ENCODE measurements at regions not wholly inside any gene's neighbourhood (a gene's known extent, or its start where the extent isn't known, plus 50 kb on each side); places are given as distances from the start of the nearest gene placed in this dataset.
"Not testable (repeated sequence)": the region's sequence is repeated elsewhere in the genome, so short reads cannot be mapped to it uniquely, and the experiment has no call there.

GRCh38 chr10:7042419-7043054, 368.3 kb downstream of the SFMBT2 start:
- TF ChIP-seq BHLHE40 (IDR thresholded peaks at IDR 0.05; ENCODE audit: borderline replicate concordance) (no peak), LEF1 (IDR thresholded peaks at IDR 0.05; ENCODE audit: borderline replicate concordance) (no peak)
- no peak for DNase-seq (ENCODE audit: extremely low spot score)
- ChIA-PET POLR2A (interaction anchor here (0.7 kb wide), 1 partner anchor 43 kb away, joined by 3 read pairs; no protein-coding TSS in a partner anchor), CTCF (no interaction called here)

DNA sequence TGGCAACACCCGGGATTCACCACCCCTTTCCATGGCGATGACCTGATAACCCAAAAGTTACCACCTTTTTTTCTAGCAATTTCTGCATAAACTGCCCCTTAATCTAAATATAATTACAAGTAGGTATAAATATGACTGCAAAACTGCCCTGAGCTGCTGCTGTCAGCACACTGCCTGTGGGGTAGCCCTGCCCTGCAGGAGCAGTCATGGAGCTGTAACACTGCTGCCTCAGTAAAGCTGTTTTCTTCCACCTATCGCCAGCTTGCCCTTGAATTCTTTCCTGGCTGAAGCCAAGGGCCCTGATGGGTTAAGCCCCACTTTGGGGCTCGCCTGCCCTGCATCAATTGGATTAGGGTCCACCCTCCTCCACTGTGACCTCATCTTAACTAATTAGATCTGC, 368.8 kb downstream of the SFMBT2 start:
- no peak for DNase-seq (ENCODE audit: extremely low spot score)
- ChIA-PET CTCF (no interaction called here), POLR2A (interaction anchor here (0.7 kb wide), 1 partner anchor 44 kb away, joined by 3 read pairs; no protein-coding TSS in a partner anchor)
- TF ChIP-seq NFRKB (IDR thresholded peaks at IDR 0.05) (no peak), BHLHE40 (IDR thresholded peaks at IDR 0.05; ENCODE audit: borderline replicate concordance) (no peak)
- TF ChIP-seq, protein P1, sequence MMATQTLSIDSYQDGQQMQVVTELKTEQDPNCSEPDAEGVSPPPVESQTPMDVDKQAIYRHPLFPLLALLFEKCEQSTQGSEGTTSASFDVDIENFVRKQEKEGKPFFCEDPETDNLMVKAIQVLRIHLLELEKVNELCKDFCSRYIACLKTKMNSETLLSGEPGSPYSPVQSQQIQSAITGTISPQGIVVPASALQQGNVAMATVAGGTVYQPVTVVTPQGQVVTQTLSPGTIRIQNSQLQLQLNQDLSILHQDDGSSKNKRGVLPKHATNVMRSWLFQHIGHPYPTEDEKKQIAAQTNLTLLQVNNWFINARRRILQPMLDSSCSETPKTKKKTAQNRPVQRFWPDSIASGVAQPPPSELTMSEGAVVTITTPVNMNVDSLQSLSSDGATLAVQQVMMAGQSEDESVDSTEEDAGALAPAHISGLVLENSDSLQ (IDR thresholded peaks at IDR 0.05): no peak

DNA sequence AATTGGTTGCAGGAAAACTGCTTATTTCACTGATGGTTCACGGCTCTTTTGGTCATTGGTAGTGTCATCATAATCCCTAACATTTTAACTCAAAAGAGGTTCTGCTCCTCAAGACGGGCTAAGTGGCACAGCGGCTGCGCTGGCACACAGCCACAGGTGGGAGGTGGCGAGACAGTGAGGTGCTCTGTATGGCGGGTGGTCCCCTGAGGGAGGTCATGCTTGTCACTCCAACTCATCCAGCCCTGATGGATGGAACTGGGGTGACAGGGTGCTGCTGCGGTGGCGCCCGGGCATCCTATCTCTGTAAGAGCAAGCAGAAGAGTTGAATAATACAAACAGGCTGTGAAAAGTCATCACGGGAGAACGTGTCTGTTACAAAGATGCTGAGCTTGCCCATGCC, 370.2 kb downstream of the SFMBT2 start:
- no peak for DNase-seq (ENCODE audit: extremely low spot score)
- ChIA-PET CTCF (no interaction called here), POLR2A (no interaction called here)
- TF ChIP-seq FOXK2 (IDR thresholded peaks at IDR 0.05) (no peak), ZNF384 (IDR thresholded peaks at IDR 0.05) (no peak), TARDBP (IDR thresholded peaks at IDR 0.05) (no peak), HDGF (IDR thresholded peaks at IDR 0.05; ENCODE audit: borderline replicate concordance) (no peak), SUZ12 (IDR thresholded peaks at IDR 0.05) (no peak), L3MBTL2 (conservative IDR thresholded peaks at IDR 0.05) (no peak), NFRKB (IDR thresholded peaks at IDR 0.05) (no peak), ARNT (IDR thresholded peaks at IDR 0.05) (no peak), SP1 (IDR thresholded peaks at IDR 0.05) (no peak), LEF1 (IDR thresholded peaks at IDR 0.05; ENCODE audit: borderline replicate concordance) (no peak), ELF4 (IDR thresholded peaks at IDR 0.05) (no peak), FOXA1 (IDR thresholded peaks at IDR 0.05) (no peak), CTBP1 (IDR thresholded peaks at IDR 0.05; ENCODE audit: borderline replicate concordance) (no peak), BHLHE40 (IDR thresholded peaks at IDR 0.05; ENCODE audit: borderline replicate concordance) (no peak), FOXM1 (IDR thresholded peaks at IDR 0.05; ENCODE audit: borderline replicate concordance) (no peak)
- TF ChIP-seq, protein P1 (IDR thresholded peaks at IDR 0.05): no peak

- TF ChIP-seq CTBP1 (IDR thresholded peaks at IDR 0.05; ENCODE audit: borderline replicate concordance) (no peak), FOXA1 (IDR thresholded peaks at IDR 0.05) (no peak), LEF1 (IDR thresholded peaks at IDR 0.05; ENCODE audit: borderline replicate concordance) (no peak), HDGF (IDR thresholded peaks at IDR 0.05; ENCODE audit: borderline replicate concordance) (no peak), L3MBTL2 (conservative IDR thresholded peaks at IDR 0.05) (no peak), NFRKB (IDR thresholded peaks at IDR 0.05) (no peak), ELF4 (IDR thresholded peaks at IDR 0.05) (no peak), ARNT (IDR thresholded peaks at IDR 0.05) (no peak), BHLHE40 (IDR thresholded peaks at IDR 0.05; ENCODE audit: borderline replicate concordance) (no peak), FOXM1 (IDR thresholded peaks at IDR 0.05; ENCODE audit: borderline replicate concordance) (no peak), TARDBP (IDR thresholded peaks at IDR 0.05) (no peak), SP1 (IDR thresholded peaks at IDR 0.05) (no peak), SUZ12 (IDR thresholded peaks at IDR 0.05) (no peak), FOXK2 (IDR thresholded peaks at IDR 0.05) (no peak), ZNF384 (IDR thresholded peaks at IDR 0.05) (no peak)
- TF ChIP-seq, protein P1 (IDR thresholded peaks at IDR 0.05): no peak
- ChIA-PET CTCF (no interaction called here), POLR2A (no interaction called here)
- DNase-seq (ENCODE audit: extremely low spot score): no peak
These were observed 371.0 kb downstream of the SFMBT2 start for GRCh38 chr10:7039859-7040258.

DNA sequence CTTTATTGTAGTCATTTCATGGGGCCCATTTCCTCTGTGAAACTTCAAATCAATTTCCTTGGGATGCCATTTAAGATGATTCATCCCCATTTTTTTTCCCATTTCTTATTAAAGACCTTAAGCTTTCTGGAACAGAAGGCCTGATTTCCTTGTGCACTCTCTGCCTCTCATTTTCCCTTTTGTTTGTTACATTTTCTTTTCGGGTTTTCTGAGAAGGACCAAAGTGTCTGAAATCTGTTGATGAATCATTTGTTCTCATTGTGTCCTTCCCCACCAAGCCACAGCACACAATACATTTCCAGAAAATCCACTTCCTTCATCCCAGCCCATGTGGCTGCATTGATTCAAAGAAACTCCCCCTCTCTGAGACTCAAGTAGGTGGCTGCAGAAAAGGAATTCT, 372.4 kb downstream of the SFMBT2 start:
- DNase-seq (ENCODE audit: extremely low spot score): no peak
- CTCF ChIA-PET: no interaction called here
- POLR2A ChIA-PET: no interaction called here
- TF ChIP-seq HDGF (IDR thresholded peaks at IDR 0.05; ENCODE audit: borderline replicate concordance) (no peak), TARDBP (IDR thresholded peaks at IDR 0.05) (no peak), CTBP1 (IDR thresholded peaks at IDR 0.05; ENCODE audit: borderline replicate concordance) (no peak), SUZ12 (IDR thresholded peaks at IDR 0.05) (no peak), NFRKB (IDR thresholded peaks at IDR 0.05) (no peak), ARNT (IDR thresholded peaks at IDR 0.05) (no peak), ELF4 (IDR thresholded peaks at IDR 0.05) (no peak)

GRCh38 chr10:7037434-7037833, 373.4 kb downstream of the SFMBT2 start:
- DNase-seq (ENCODE audit: extremely low spot score); POLR2A ChIA-PET; CTCF ChIA-PET: not testable (repeated sequence)

GRCh38 chr10:7036951-7037350, 373.9 kb downstream of the SFMBT2 start:
- ChIA-PET POLR2A (no interaction called here), CTCF (interaction anchor here (0.7 kb wide), 1 partner anchor 252 kb away, joined by 3 read pairs; no protein-coding TSS in a partner anchor)
- TF ChIP-seq ARNT (IDR thresholded peaks at IDR 0.05): no peak
- TF ChIP-seq HDGF (IDR thresholded peaks at IDR 0.05; ENCODE audit: borderline replicate concordance): no peak
- TF ChIP-seq FOXA1 (IDR thresholded peaks at IDR 0.05): no peak
- no peak for TF ChIP-seq SUZ12 (IDR thresholded peaks at IDR 0.05)
- no peak for DNase-seq (ENCODE audit: extremely low spot score)

Measured in HEK293T (cell line).